Stimulated activated CD8-positive, alpha-beta memory T cell treated with anti-CD3 and anti-CD28 coated beads, Interleukin-7, amount 100 ng/mL, for 24 hours (primary cell): ENCODE measurements at regions not wholly inside any gene's neighbourhood (a gene's known extent, or its start where the extent isn't known, plus 50 kb on each side); places are given as distances from the start of the nearest gene placed in this dataset.
"Not testable (repeated sequence)": the region's sequence is repeated elsewhere in the genome, so short reads cannot be mapped to it uniquely, and the experiment has no call there.

ENCODE experiments used
- DNase-seq: peaks from one replicate; pipeline ENCODE4 v3.0.0-alpha.2; 2020; ENCODE audit warnings: low read depth

DNA sequence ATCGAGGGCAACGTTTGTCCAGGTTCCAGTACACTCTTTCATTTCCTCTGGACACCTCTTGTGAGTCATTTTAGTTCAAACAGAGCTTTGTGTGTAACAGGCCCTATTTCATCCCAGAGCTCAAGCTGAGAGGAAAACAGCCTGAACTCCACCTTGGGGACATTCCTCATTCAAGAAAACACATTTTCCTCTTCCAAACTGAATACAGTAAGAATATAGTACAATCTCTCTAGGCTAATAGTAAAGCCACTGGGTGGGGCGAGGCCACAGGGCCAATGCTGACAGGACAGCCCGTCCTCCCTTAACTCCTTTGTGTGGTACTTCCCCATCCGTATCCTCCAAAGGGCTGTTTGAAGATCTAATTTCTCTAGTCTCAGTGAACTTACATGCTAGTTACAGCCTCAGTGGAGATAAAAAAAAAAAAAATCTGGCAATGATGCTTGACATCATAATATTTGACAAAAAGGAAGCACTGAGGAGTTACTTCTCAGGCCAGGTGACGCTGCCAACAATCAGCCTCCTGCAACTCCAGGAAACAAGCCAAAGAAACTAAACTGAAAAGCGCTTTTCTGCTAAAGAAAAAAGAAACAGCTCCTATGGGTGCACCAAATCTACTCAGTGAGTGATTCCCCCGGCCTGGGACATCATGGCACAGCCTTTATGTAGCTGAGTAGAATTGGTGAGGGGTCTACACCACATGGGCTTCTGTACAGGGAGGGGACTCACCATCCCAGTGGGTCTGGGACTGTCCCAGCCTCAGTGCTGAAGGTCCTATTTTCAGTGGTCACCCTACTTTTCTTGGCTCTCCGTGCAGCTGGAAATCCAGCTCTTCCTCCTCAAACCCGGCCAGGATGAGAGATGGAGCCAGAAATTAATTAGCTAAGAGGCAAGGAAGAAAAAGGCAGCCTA is 238.2 kb upstream of the NEBL start:
- DNase-seq = no peak

DNA sequence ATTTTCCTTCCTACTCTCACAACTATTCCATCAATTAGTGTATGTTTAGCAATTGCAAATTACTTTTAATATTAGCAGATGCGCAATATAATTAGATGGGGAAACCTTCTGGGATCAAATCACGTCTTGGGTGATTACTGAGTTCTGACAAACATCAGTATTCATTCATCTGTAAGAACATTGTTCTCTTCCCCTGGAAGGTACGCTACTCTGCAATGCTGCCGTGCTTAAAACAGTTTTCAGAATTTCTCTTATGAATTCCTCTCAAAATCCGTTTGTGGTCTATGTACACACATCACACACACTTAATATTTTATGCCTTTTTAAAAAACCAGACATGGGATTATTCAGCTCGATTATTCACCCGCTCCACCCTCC is 237.5 kb upstream of the NEBL start:
- no peak for DNase-seq

DNA sequence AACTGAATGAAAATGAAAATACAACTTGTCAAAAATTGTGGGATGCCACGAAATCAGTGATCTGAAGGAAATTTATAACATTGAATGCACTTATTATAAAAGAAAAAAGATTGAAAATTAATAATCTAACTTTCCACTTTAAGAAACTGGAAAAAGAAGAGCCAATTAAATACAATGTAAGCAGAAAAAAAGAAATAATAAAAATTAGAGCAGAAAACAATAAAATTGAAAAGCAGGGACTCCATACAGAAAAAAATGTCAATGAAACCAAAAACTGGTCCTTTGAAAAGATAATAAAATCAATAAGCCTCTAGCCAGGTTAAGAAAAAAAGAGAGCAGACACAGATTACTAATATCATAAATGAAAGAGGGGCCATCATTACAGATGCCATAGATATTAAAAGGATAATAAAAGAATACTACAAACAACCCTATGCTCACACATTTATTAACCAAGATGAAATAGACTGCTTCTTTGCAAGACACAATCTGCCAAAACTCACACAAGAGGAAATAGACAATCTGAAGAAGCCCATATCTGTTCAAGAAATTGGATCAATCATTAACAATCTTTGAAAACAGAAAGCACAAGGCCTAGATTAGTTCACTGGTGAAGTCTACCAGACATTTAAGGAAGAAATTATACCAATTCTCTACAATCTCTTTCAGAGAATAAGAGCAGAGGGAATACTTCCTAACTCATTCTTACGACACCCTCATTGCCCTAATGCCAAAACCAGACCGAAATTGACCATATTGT is 233.8 kb upstream of the NEBL start:
- DNase-seq = no peak

DNA sequence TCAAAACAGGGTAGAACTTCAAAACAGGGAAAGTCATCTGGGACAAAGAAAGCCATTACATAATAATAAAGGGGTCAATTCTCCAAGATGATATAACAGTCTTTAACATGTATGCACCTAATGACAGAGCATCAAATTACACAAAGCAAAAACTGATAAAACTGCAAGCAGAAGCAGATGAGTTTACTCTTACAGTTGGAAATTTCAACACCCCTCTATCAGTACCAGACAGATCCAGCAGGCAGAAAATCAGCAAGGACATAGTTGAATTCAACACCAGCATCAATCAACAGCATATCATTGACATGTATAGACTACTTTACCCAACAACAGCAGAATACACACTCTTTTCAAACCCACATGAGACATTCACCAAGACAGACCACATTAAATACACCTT is 233.0 kb upstream of the NEBL start:
- no peak for DNase-seq

DNA sequence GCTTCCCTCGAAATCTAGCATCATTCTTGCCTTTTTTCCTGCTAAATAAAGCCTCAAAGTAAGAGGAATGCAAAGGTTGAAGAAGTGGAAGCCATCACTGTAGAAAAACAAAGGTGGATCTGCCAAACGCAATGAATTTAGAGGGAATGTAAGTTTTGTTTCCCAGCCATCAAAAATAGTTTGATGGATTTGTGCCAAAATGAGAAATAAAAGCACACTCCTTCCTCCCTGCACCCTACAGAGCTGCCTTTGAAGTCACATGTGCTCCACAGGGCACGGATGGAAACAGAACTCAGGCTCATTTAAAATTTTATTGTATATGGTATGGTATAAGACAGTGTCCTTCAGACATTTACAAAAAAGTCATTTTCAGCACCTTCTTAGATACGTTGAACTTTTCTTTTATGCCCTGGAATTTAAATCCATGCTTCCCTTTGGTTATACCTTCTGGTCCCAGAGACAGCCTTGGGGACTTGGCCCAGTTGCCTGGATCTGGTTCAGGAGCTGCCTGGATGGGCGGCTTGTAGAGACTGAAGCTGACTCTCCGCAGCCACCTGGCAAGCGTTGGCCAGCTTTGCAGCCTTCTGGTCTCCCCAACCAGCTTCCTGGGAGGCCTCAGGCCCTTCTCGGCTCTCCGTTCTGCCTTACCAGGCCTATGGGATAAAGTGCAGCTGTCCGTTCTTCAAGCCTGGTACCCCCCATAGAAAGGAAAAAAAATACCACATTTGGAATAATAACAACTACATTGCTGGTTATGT is 228.5 kb upstream of the NEBL start:
- DNase-seq = no peak

DNA sequence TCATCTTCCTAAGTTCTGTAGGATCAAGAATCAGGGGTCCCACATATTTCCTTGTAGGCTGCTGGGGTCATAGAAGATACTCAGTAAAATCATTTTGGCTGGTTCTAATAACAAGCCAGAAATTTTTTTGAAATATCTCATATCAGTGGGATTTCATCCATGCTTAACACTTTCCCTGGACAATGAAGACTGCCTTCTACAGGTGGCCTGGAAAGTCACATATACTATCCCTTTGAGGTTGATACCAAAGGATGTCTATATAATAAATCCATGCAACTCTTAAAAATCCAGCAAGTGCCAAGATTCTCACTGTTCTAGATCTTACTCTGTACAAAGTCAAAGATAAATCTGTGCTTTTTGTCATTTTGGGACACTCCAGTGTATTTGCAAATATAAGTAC is 225.8 kb upstream of the NEBL start:
- no peak for DNase-seq

DNA sequence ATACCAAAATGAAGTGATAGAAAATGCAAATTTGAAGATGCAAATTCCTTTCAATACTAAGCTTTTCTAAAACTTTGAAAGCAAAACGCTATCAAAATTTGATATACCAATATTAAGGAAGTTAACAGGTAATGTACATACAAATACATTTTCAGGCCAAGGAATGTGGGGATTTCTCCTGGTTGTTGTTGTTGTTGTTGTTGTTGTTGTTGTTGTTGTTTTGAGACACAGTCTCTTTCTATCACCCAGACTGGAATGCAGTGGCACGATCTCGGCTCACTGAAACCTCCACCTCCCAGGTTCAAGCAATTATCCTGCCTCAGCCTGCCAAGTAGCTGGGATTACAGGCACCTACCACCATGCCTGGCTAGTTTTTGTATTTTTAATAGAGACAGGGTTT is 224.7 kb upstream of the NEBL start:
- DNase-seq = not testable (repeated sequence)

DNA sequence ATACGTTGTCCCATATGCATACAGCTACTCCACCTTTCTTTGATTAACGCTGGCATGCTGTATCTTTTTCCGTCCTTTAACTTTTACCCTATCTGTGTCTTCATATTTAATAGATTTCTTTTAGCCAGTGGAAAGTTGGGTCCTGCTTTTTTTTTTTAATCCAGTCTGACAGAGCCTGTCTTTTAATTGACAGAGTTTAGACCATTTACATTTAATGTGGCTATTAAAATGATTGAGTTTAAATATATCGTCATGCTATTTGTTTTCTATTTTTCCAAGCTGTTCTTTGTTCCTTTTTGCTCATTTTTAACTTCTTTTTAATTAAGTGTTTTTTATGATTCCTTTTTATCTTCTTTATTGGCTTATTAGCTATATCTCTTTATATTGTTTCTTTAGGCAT is 217.6 kb upstream of the NEBL start:
- no peak for DNase-seq

DNA sequence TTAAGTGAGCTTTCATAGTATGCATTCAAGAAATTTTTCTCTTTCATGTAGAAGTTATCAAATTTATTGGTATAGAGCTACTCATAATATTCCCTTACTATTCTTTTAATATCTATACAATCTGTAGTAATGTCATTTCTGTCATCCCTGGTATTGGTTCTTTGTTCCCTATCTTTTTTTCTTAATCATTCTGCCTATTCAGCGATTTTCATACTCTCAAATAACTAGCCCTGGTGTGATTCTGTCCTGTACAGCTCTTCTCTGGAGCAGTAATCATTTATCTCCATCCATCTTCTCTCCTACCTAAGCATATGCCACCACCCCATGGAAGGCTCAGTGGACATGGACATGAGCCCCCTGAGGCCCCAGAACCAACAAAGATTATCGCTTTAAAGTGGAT is 213.2 kb upstream of the NEBL start:
- DNase-seq = no peak

DNA sequence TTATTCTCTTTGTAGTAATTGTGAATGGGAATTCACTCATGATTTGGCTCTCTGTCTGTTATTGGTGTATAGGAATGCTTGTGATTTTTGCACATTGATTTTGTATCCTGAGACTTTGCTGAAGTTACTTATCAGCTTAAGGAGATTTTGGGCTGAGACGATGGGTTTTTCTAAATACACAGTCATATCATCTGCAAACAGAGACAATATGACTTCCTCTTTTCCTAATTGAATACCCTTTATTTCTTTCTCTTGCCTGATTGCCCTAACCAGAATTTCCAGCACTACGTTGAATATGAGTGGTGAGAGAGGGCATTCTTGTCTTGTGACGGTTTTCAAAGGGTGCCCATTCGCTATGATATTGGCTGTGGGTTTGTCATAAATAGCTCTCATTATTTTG is 209.8 kb upstream of the NEBL start:
- DNase-seq = not testable (repeated sequence)

DNA sequence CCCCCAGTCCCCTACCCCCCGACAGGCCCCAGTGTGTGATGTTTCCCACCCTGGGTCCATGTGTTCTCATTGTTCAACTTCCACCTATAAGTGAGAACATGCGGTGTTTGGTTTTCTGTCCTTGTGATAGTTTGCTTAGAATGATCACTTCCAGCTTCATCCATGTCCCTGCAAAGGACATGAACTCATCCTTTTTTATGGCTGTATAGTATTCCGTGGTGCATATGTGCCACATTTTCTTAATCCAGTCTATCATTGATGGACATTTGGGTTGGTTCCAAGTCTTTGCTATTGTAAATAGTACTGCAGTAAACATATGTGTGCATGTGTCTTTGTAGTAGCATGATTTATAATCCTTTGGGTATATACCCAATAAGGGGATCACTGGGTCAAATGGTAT is 208.2 kb upstream of the NEBL start:
- not testable (repeated sequence) for DNase-seq

DNA sequence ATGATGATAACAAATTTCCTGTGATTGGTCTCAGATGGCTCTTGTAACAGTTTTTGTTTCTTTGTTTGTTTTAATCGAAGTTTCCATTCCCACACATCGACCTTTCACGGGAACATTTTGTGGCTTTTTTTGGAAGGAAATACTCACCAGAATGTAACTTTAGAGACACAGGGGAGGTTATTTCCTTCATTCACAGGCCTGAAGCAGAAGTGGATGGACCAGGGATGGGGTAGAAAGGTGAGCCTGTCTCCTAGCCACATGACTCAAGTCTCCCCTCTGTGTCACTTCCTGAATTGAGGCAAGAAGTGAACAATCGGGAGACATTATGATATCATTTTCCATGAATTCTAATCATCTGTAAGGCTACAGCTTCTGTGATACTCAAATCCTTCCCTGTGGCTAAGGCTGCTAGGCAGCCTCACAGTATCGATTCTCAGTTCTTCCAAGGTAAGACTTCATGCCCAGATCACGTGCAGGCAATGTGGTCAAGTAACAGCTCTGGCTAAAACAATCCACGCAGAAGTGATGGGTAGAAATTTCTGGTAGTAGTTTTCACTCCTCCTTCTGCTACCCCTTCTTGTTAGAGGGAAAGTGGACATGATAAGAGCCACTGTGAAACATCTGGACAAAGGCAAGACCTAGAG is 203.9 kb upstream of the NEBL start:
- no peak for DNase-seq

DNA sequence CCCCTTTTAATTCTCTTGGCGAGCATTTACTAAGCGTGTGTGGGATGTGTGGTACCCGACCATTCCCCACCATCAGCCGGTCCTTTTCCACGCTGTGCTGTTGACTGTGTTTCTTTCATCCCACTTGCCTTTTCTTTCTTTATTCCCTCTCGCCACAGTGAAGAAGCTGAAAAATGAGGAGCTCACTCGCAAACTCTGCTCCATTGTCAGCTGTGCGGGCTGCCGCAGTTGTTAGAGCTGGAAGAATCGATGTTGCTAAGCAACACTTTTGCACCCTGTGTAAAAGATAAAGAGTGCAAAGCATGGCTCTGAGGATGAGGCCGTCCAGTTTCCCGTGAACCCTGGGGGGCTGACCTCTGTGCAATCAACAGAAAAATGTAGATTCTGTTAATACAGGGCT is 203.1 kb upstream of the NEBL start:
- DNase-seq = no peak

DNA sequence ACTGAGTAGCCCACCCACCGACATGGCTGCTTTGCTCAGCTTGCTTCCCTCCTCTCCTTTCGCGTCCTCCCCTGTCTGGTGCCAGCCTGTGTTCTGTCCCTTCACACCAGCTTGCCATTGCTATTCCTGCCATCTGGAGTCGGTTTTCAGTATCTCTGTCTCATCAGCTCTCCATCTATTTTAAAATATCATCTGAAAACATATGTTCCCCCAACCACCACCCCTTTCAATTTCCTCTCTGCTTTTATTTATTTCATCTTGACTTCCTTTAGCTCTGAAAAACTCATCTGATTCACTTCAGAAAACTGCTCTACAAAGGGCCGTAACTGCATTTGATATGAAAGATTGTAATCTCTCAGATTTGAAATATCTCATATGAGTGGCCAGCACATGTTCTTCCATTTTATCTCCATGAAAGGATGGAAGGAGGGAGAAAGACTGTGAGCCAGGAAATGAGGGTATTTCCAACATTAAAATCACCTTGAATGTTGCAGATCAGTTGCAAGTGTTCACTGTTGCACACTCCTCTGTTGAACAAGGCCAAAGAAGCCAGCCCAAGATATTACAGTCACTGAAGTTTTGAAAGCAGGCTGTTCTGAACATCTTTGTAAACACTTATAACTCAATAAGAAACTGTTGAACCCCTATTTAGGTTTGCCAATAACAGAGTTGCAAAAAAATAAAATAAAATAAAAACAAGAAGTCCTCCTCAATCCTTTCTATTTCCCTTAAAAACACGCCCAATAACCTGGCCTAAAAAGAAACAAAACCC is 202.4 kb upstream of the NEBL start:
- DNase-seq = no peak

DNA sequence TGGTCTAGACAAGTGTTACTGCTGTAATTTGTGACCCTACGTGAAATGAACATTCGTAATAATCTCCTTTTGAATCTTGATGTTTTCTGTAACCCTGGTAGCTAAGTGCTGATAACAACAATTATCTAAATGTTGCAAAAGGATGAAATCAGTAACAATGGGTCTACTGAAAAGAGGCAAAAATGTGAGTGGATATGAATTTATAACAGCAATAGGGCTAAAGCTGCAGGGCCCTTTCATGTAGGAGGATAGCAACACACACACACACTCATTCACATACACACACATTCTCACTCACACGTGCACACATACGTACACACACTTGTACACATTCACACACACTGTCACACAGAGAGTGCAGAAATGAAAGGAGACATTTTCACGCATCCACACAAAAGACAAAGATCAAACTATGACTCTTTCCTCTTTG is 200.8 kb upstream of the NEBL start:
- DNase-seq = no peak

DNA sequence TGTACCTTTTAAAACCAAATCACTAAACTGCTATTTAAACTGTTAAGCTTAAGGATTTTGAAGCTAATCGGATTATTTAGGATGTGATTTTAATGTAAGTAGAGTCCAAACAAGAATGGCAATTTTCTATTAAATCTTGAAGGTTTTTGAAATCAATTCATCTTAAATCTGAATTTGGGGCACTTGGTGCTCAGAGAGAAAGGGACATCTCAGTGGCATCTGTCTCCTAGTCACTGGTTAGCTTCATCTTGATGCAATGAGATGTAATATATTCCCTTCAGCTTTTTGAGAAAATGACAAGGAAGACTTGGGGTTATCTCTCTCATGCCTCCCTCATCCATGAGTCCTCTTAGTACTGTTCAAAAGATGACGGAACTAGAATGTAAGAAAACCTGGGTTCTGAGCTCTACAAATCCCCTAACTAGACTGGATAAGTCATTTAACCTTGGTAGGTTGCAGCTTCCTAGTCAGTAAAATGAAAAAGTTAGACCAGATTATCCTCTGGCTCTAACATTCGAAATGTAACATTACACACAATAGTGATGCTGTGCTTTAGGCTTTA is 198.5 kb upstream of the NEBL start:
- no peak for DNase-seq

DNA sequence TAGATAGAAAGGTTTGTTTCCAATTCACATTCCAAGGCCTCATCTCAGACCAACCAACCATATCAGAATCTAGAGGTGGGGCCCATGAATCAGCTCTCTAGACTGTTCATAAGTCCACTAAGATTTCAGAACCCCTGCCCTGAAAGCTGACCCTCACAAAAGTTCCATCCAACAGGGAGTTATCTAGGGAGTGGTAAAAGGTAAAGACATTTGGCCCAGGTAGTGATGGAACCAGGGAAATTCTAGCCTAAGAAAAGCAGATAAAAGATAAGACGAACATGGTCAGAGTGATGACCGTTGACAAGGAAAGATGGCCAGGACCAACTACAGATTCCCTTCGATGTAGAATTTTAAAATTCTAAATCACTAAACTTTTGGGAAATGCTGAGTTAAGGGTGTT is 198.0 kb upstream of the NEBL start:
- DNase-seq = no peak

DNA sequence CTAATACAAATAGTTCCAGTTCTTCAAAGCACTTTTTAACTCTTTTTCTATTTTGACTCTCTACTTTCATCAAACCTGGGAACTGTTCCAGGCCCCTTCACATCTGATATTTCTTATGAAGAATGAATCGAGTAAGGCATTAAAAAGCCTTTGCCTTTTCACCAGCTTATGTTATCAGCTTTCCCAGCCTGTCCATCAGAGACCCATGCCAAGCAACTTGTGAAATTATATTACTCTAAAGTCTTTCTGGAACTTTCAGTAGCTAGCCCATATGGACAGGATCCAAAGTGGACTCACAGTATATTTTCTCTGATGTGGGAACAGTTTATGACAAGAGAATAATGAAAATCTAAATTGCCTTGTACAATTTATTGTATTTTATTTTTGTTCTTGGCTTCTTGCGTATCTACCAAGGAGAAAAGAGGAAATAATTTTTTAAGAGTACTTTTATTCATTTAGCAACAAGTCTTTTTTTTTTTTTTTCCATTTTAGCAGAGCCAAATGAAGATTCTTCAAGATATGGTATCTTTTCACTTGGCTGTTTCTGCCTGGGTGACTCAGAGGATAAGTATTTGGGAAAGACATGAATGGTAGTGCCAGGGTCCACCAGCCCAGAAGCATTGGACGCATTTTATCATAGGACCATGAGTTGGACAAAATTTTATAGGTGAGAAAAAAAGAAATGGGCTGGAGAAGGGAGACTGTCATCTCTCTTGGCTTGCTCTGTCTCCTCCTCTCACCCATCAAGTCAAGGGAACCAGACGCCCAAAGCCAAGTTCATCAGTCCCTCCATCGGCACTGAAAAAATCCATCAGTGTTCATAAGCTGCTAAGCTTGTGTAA is 195.8 kb upstream of the NEBL start:
- no peak for DNase-seq

DNA sequence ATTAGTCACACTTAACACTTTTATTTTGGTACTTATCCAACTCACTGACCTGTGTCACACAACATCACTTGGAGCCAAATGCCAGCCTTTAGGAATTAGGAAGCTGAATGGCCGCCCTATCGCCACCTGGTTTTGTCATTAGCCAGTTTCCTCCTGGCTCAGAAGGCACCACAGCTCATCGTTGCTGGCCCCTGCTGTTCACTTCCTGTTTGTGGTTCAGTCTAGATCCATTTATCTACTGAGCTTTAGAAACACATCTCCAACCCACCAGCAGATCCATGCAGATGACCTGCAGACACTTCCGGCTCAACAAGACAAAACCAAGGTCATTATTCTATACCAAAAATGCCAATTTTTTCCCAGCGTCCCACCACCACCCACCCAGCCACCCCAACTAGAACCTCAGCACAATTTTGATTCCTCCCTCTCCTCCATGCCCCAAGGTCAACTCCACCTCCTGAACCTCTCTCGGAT is 193.5 kb upstream of the NEBL start:
- DNase-seq = no peak

DNA sequence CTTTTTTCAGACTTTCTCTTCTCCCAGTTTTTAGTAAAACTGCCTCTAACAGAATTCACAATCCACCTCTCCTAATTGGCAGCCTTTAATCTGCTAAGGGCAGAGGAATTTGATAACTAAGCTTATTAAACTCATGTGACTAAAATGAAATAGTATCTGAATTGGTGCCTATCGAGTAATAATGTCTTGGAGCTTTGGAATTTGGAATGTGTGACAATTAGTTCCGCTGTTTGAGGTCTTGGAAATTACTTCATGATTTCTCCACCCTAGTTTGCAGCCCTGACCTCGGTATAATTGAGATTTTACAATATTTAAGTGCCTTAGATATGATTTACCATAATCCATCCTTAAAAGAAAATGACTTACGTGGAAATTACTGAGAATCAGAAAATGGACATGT is 190.4 kb upstream of the NEBL start:
- no peak for DNase-seq
